ENCODE measurements at regions not wholly inside any gene's neighbourhood (a gene's known extent, or its start where the extent isn't known, plus 50 kb on each side); places are given as distances from the start of the nearest gene placed in this dataset.

- TF ChIP-seq CTCF (conservative IDR thresholded peaks at IDR 0.05) (no peak), ZFX (IDR thresholded peaks at IDR 0.05) (no peak)
These were observed 82.8 kb upstream of the NSMCE3 start for GRCh38 chr15:29352402-29352801.

All from C4-2B (cell line).